GM19351 (cell line): ENCODE measurements at regions not wholly inside any gene's neighbourhood (a gene's known extent, or its start where the extent isn't known, plus 50 kb on each side); places are given as distances from the start of the nearest gene placed in this dataset.
"Not testable (repeated sequence)": the region's sequence is repeated elsewhere in the genome, so short reads cannot be mapped to it uniquely, and the experiment has no call there.

Source experiments
- ATAC-seq: cut with Tn5 transposase; IDR thresholded peaks from one replicate; pipeline ENCODE4 v1.9.1; 2021; ENCODE audit warnings: mild to moderate bottlenecking, moderate library complexity; ENCODE audit not compliant: unreplicated experiment

GRCh38 chr18:44362213-44362612 is 318.5 kb upstream of the SETBP1 start:
- ATAC-seq = not testable (repeated sequence)

- ATAC-seq = no peak
These were observed 309.8 kb upstream of the SETBP1 start for GRCh38 chr18:44370861-44371260.

GRCh38 chr18:44374966-44375365 is 305.7 kb upstream of the SETBP1 start:
- no peak for ATAC-seq

- no peak for ATAC-seq
These were observed 294.3 kb upstream of the SETBP1 start for GRCh38 chr18:44386401-44386800.

- no peak for ATAC-seq
These were observed 292.4 kb upstream of the SETBP1 start for GRCh38 chr18:44388329-44388728.

- ATAC-seq = no peak
These were observed 287.8 kb upstream of the SETBP1 start for GRCh38 chr18:44392933-44393332.

- no peak for ATAC-seq
These were observed 287.3 kb upstream of the SETBP1 start for GRCh38 chr18:44393406-44393805.

GRCh38 chr18:44396550-44396949 is 284.1 kb upstream of the SETBP1 start:
- ATAC-seq = no peak

- no peak for ATAC-seq
These were observed 271.6 kb upstream of the SETBP1 start for GRCh38 chr18:44409071-44409470.

- no peak for ATAC-seq
These were observed 271.2 kb upstream of the SETBP1 start for GRCh38 chr18:44409515-44409914.

GRCh38 chr18:44410740-44411139 is 269.9 kb upstream of the SETBP1 start:
- ATAC-seq = no peak

GRCh38 chr18:44411262-44411905 is 269.3 kb upstream of the SETBP1 start:
- no peak for ATAC-seq

- ATAC-seq = no peak
These were observed 268.7 kb upstream of the SETBP1 start for GRCh38 chr18:44411976-44412375.

- ATAC-seq = no peak
These were observed 256.7 kb upstream of the SETBP1 start for GRCh38 chr18:44423814-44424644.

- ATAC-seq = no peak
These were observed 256.0 kb upstream of the SETBP1 start for GRCh38 chr18:44424645-44425035.

GRCh38 chr18:44425161-44425560 is 255.5 kb upstream of the SETBP1 start:
- no peak for ATAC-seq

- ATAC-seq = no peak
These were observed 243.1 kb upstream of the SETBP1 start for GRCh38 chr18:44437603-44438002.

- ATAC-seq = no peak
These were observed 230.5 kb upstream of the SETBP1 start for GRCh38 chr18:44450226-44450625.

GRCh38 chr18:44452346-44452745 is 228.3 kb upstream of the SETBP1 start:
- ATAC-seq = no peak

GRCh38 chr18:44453505-44453904 is 227.2 kb upstream of the SETBP1 start:
- no peak for ATAC-seq

- ATAC-seq = no peak
These were observed 221.9 kb upstream of the SETBP1 start for GRCh38 chr18:44458777-44459176.

GRCh38 chr18:44464398-44465180 is 216.1 kb upstream of the SETBP1 start:
- no peak for ATAC-seq
